WTC11 (cell line): ENCODE measurements at regions not wholly inside any gene's neighbourhood (a gene's known extent, or its start where the extent isn't known, plus 50 kb on each side); places are given as distances from the start of the nearest gene placed in this dataset.

Experiments used
- ATAC-seq: fragments of 200-7000 bp; cut with Tn5 transposase; 2 replicates; pipeline ENCODE4 v1.10.0; 2021; ENCODE audit warnings: mild to moderate bottlenecking, moderate library complexity
- CTCF ChIA-PET: fragments of 300-600 bp; sonication (Branson Sonifier 250); formaldehyde crosslinking; loops from one replicate; lab custom pipeline; 2021; ENCODE audit warnings: antibody characterized with exemption; lab: Charles Lee
- POLR2A ChIA-PET: fragments of 350-600 bp; sonication (Branson Sonifier 250); formaldehyde crosslinking; loops from one replicate; lab custom pipeline; 2021; ENCODE audit warnings: antibody characterized with exemption; lab: Charles Lee
- DNase-seq: peaks from one replicate; pipeline ENCODE4 v3.0.0; 2021; ENCODE audit warnings: low spot score
- H3K27ac Mint-ChIP-seq: 2 replicates; pipeline ENCODE4 v1.8.0; 2021; ENCODE audit warnings: mixed read lengths
- H3K27me3 Mint-ChIP-seq: 2 replicates; pipeline ENCODE4 v1.8.0; 2021; ENCODE audit warnings: low read depth, mild to moderate bottlenecking, moderate library complexity, mixed read lengths
- H3K36me3 Mint-ChIP-seq: 2 replicates; pipeline ENCODE4 v1.8.0; 2021; ENCODE audit warnings: mixed read lengths
- H3K4me1 Mint-ChIP-seq: 2 replicates; pipeline ENCODE4 v1.8.0; 2022; ENCODE audit warnings: mixed read lengths
- H3K4me3 Mint-ChIP-seq: 2 replicates; pipeline ENCODE4 v1.8.0; 2021; ENCODE audit warnings: mild to moderate bottlenecking, moderate library complexity, mixed read lengths
- H3K9me3 Mint-ChIP-seq: 2 replicates; pipeline ENCODE4 v1.8.0; 2021; ENCODE audit warnings: mixed read lengths
- ATF1 ChIP-seq: sonication (generic); formaldehyde crosslinking; IDR thresholded peaks from 2 replicates; pipeline ENCODE4 v1.8.1; 2023; ENCODE audit warnings: mild to moderate bottlenecking, moderate library complexity, missing genetic modification reagents
- CREM ChIP-seq: sonication (generic); formaldehyde crosslinking; IDR thresholded peaks from 2 replicates; pipeline ENCODE4 v1.8.1; 2022; ENCODE audit warnings: mild to moderate bottlenecking, missing genetic modification reagents, moderate library complexity
- ESRRA ChIP-seq: sonication (generic); formaldehyde crosslinking; IDR thresholded peaks from 2 replicates; pipeline ENCODE4 v1.8.1; 2022; ENCODE audit warnings: mild to moderate bottlenecking, missing genetic modification reagents, borderline replicate concordance
- IRF2 ChIP-seq: sonication (generic); formaldehyde crosslinking; IDR thresholded peaks from 2 replicates; pipeline ENCODE4 v1.8.0; 2022; ENCODE audit warnings: low read depth, missing genetic modification reagents, borderline replicate concordance
- NFE2L1 ChIP-seq: sonication (generic); formaldehyde crosslinking; IDR thresholded peaks from 2 replicates; pipeline ENCODE4 v1.8.1; 2023; ENCODE audit warnings: missing genetic modification reagents
- NR3C1 ChIP-seq: sonication (generic); formaldehyde crosslinking; conservative IDR thresholded peaks from 2 replicates; pipeline ENCODE4 v1.8.1; 2023; ENCODE audit warnings: low read depth, mild to moderate bottlenecking, missing genetic modification reagents
- SOX15 ChIP-seq: fragments of 250-450 bp; sonication (Bioruptor Pico); IDR thresholded peaks from 2 replicates; pipeline ENCODE4 v1.9.0; 2021; ENCODE audit warnings: mild to moderate bottlenecking
- TP53 ChIP-seq: sonication (generic); formaldehyde crosslinking; IDR thresholded peaks from 2 replicates; pipeline ENCODE4 v1.8.1; 2023; ENCODE audit warnings: mild to moderate bottlenecking, missing genetic modification reagents
- ZNF138 ChIP-seq: sonication (generic); formaldehyde crosslinking; conservative IDR thresholded peaks from 2 replicates; pipeline ENCODE4 v1.8.1; 2022; ENCODE audit warnings: mild to moderate bottlenecking, moderate library complexity, missing genetic modification reagents
- ZNF416 ChIP-seq: fragments of 250-450 bp; sonication (Bioruptor Pico); IDR thresholded peaks from 2 replicates; pipeline ENCODE4 v1.9.0; 2021; ENCODE audit warnings: mild to moderate bottlenecking, inconsistent platforms
- ZNF423 ChIP-seq: fragments of 250-450 bp; sonication (Bioruptor Pico); IDR thresholded peaks from 2 replicates; pipeline ENCODE4 v2.1.2; 2022; ENCODE audit warnings: mild to moderate bottlenecking, moderate library complexity
- TF ChIP-seq, protein P1 (sequence below): sonication (generic); formaldehyde crosslinking; conservative IDR thresholded peaks from 2 replicates; pipeline ENCODE4 v1.8.1; 2023; ENCODE audit warnings: mild to moderate bottlenecking, low read depth, missing genetic modification reagents, moderate library complexity
- TF ChIP-seq, protein P2 (sequence below): sonication (generic); formaldehyde crosslinking; IDR thresholded peaks from 2 replicates; pipeline ENCODE4 v1.8.1; 2022; ENCODE audit warnings: low read depth, missing genetic modification reagents, borderline replicate concordance
- TF ChIP-seq, protein P3 (sequence below): sonication (generic); formaldehyde crosslinking; IDR thresholded peaks from 2 replicates; pipeline ENCODE4 v1.8.1; 2022; ENCODE audit warnings: mild to moderate bottlenecking, moderate library complexity, missing genetic modification reagents
- TF ChIP-seq, protein P4 (sequence below): sonication (generic); formaldehyde crosslinking; IDR thresholded peaks from 2 replicates; pipeline ENCODE4 v1.8.0; 2022; ENCODE audit warnings: missing genetic modification reagents
- TF ChIP-seq, protein P5 (sequence below): sonication (generic); formaldehyde crosslinking; IDR thresholded peaks from 2 replicates; pipeline ENCODE4 v1.8.0; 2022; ENCODE audit warnings: mild to moderate bottlenecking, missing genetic modification reagents
- TF ChIP-seq, protein P6 (sequence below): fragments of 250-450 bp; sonication (Bioruptor Pico); conservative IDR thresholded peaks from 2 replicates; pipeline ENCODE4 v1.9.0; 2021; ENCODE audit warnings: mild to moderate bottlenecking
- TF ChIP-seq, protein P7 (sequence below): sonication (generic); formaldehyde crosslinking; IDR thresholded peaks from 2 replicates; pipeline ENCODE4 v1.8.1; 2023; ENCODE audit warnings: mild to moderate bottlenecking, missing genetic modification reagents

DNA sequence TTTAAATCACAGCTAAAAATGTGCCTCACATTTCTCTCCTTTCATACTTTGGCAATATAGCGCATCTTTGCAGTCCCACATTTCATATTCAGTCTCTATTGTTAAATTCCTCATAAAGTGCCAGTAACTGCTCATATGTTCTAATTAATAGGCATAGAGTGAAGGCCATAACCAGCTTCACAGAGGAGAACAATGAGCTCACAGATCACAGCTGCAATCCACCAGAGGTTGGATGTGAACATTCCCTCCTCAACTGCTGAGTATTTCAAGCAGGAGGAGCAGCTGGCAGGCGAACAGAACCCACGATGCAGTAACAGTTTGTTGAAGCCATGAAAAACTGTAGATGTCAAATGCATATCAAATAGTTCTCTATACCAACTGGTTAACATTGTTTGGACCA lies 2088.7 kb upstream of the AGA start:
- H3K27ac Mint-ChIP-seq, result no peak overlapping the region
- H3K36me3 Mint-ChIP-seq, result no peaks in the 10 kb centered on the region; the same call in 1 of the 2 replicates
- ATAC-seq (no peak), DNase-seq (no peak)
- 0 out of 2 replicates have a peak, but pooled peaks cover 4% of the 10 kb centered on the region for H3K9me3 Mint-ChIP-seq
- H3K4me1 Mint-ChIP-seq, result no peaks in the 10 kb centered on the region
- no peaks in the 10 kb centered on the region for H3K27me3 Mint-ChIP-seq
- POLR2A ChIA-PET, result no interaction called here
- CTCF ChIA-PET, result no interaction called here
- TF ChIP-seq, protein P1, sequence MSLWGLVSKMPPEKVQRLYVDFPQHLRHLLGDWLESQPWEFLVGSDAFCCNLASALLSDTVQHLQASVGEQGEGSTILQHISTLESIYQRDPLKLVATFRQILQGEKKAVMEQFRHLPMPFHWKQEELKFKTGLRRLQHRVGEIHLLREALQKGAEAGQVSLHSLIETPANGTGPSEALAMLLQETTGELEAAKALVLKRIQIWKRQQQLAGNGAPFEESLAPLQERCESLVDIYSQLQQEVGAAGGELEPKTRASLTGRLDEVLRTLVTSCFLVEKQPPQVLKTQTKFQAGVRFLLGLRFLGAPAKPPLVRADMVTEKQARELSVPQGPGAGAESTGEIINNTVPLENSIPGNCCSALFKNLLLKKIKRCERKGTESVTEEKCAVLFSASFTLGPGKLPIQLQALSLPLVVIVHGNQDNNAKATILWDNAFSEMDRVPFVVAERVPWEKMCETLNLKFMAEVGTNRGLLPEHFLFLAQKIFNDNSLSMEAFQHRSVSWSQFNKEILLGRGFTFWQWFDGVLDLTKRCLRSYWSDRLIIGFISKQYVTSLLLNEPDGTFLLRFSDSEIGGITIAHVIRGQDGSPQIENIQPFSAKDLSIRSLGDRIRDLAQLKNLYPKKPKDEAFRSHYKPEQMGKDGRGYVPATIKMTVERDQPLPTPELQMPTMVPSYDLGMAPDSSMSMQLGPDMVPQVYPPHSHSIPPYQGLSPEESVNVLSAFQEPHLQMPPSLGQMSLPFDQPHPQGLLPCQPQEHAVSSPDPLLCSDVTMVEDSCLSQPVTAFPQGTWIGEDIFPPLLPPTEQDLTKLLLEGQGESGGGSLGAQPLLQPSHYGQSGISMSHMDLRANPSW (CRISPR knock-in tag), result no peak
- no peak for TF ChIP-seq NR3C1 (CRISPR knock-in tag)
- TF ChIP-seq, protein P2, sequence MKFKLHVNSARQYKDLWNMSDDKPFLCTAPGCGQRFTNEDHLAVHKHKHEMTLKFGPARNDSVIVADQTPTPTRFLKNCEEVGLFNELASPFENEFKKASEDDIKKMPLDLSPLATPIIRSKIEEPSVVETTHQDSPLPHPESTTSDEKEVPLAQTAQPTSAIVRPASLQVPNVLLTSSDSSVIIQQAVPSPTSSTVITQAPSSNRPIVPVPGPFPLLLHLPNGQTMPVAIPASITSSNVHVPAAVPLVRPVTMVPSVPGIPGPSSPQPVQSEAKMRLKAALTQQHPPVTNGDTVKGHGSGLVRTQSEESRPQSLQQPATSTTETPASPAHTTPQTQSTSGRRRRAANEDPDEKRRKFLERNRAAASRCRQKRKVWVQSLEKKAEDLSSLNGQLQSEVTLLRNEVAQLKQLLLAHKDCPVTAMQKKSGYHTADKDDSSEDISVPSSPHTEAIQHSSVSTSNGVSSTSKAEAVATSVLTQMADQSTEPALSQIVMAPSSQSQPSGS (CRISPR knock-in tag), result no peak
- TF ChIP-seq CREM (CRISPR knock-in tag), result no peak
- no peak overlapping the region for H3K4me3 Mint-ChIP-seq

DNA sequence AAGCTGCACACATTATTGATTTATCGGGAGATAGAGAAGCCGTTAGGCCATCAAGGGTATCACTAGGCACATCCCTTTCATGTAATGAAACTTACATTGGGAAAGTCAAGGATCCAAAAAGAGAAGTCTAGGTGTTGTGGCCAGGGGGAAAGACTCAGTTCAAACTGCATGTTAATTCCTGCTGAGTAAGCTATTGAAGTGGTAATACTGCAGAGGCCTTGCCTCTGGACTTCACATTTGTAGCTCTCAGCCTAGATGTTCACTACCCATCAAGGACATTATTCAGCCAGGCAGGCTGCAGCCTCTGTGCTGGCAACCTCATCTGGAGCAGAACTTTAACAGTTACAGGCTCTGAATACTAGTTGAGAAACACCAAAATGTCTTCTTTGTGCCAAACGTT lies 2094.5 kb upstream of the AGA start:
- DNase-seq, result peak; percentile 15
- TF ChIP-seq, protein P3, sequence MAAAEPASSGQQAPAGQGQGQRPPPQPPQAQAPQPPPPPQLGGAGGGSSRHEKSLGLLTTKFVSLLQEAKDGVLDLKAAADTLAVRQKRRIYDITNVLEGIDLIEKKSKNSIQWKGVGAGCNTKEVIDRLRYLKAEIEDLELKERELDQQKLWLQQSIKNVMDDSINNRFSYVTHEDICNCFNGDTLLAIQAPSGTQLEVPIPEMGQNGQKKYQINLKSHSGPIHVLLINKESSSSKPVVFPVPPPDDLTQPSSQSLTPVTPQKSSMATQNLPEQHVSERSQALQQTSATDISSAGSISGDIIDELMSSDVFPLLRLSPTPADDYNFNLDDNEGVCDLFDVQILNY, result no peak
- TF ChIP-seq, protein P4, sequence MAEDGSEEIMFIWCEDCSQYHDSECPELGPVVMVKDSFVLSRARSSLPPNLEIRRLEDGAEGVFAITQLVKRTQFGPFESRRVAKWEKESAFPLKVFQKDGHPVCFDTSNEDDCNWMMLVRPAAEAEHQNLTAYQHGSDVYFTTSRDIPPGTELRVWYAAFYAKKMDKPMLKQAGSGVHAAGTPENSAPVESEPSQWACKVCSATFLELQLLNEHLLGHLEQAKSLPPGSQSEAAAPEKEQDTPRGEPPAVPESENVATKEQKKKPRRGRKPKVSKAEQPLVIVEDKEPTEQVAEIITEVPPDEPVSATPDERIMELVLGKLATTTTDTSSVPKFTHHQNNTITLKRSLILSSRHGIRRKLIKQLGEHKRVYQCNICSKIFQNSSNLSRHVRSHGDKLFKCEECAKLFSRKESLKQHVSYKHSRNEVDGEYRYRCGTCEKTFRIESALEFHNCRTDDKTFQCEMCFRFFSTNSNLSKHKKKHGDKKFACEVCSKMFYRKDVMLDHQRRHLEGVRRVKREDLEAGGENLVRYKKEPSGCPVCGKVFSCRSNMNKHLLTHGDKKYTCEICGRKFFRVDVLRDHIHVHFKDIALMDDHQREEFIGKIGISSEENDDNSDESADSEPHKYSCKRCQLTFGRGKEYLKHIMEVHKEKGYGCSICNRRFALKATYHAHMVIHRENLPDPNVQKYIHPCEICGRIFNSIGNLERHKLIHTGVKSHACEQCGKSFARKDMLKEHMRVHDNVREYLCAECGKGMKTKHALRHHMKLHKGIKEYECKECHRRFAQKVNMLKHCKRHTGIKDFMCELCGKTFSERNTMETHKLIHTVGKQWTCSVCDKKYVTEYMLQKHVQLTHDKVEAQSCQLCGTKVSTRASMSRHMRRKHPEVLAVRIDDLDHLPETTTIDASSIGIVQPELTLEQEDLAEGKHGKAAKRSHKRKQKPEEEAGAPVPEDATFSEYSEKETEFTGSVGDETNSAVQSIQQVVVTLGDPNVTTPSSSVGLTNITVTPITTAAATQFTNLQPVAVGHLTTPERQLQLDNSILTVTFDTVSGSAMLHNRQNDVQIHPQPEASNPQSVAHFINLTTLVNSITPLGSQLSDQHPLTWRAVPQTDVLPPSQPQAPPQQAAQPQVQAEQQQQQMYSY (CRISPR knock-in tag), result no peak
- TF ChIP-seq ESRRA (CRISPR knock-in tag) (no peak), ATF1 (no peak), ZNF416 (CRISPR knock-in tag) (no peak), SOX15 (no peak), TP53 (CRISPR knock-in tag) (no peak), IRF2 (no peak), NFE2L1 (no peak), ZNF138 (CRISPR knock-in tag) (no peak), ZNF423 (no peak)
- TF ChIP-seq, protein P5, sequence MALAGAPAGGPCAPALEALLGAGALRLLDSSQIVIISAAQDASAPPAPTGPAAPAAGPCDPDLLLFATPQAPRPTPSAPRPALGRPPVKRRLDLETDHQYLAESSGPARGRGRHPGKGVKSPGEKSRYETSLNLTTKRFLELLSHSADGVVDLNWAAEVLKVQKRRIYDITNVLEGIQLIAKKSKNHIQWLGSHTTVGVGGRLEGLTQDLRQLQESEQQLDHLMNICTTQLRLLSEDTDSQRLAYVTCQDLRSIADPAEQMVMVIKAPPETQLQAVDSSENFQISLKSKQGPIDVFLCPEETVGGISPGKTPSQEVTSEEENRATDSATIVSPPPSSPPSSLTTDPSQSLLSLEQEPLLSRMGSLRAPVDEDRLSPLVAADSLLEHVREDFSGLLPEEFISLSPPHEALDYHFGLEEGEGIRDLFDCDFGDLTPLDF (CRISPR knock-in tag), result no peak
- TF ChIP-seq, protein P6, sequence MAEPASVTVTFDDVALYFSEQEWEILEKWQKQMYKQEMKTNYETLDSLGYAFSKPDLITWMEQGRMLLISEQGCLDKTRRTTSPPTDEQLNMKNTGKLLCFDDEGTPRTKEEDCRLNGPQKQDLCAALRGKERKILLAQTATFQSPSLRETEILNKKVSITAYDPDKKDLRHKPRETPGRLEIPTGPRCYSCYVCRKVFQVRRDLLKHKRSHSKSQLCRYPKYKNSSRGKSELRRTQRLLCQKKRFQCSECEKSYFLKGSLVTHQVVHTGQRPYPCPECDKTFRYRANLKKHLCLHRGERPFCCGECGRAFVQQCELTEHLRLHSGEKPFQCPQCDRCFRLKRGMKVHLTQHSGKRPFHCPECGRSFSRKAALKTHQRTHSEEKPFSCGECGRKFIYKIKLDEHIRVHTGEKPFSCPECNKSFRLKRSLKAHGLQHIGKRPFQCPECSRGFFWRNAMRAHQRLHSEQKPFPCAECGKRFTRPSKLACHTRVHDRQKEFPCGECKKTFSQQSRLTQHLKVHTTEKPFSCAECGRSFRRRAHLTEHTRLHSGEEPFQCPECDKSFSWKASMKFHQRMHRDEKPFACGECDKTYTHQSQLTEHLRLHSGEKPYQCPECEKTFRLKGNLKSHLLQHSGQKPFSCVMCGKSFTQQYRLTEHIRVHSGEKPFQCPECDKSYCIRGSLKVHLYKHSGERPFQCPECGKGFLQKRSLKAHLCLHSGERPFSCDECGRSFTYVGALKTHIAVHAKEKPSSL, result no peak
- TF ChIP-seq, protein P1 (CRISPR knock-in tag), result no peak
- TF ChIP-seq, protein P7, sequence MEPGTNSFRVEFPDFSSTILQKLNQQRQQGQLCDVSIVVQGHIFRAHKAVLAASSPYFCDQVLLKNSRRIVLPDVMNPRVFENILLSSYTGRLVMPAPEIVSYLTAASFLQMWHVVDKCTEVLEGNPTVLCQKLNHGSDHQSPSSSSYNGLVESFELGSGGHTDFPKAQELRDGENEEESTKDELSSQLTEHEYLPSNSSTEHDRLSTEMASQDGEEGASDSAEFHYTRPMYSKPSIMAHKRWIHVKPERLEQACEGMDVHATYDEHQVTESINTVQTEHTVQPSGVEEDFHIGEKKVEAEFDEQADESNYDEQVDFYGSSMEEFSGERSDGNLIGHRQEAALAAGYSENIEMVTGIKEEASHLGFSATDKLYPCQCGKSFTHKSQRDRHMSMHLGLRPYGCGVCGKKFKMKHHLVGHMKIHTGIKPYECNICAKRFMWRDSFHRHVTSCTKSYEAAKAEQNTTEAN (CRISPR knock-in tag), result no peak

More for the DNA sequence above, 2094.5 kb upstream of the AGA start:
- Mint-ChIP-seq H3K4me3 (no peak overlapping the region), H3K27me3 (no peaks in the 10 kb centered on the region), H3K9me3 (no peaks in the 10 kb centered on the region), H3K27ac (no peak overlapping the region), H3K36me3 (no peaks in the 10 kb centered on the region), H3K4me1 (peaks cover 10% of the 10 kb centered on the region)
- ATAC-seq, result peak; percentile 99
- ChIA-PET POLR2A (no interaction called here), CTCF (interaction anchor here (0.9 kb wide), 1 partner anchor 90 kb away, joined by 4 read pairs; no protein-coding TSS in a partner anchor)
